Activated T-cell treated with anti-CD3 and anti-CD28 coated beads, Interleukin-2, amount 50 U/mL, for 48 hours (primary cell): ENCODE measurements at regions not wholly inside any gene's neighbourhood (a gene's known extent, or its start where the extent isn't known, plus 50 kb on each side); places are given as distances from the start of the nearest gene placed in this dataset.

Experiments
- DNase-seq, 2 experiments: peaks; one replicate each; pipeline ENCODE4 v3.0.0-alpha.2; 2020

DNA sequence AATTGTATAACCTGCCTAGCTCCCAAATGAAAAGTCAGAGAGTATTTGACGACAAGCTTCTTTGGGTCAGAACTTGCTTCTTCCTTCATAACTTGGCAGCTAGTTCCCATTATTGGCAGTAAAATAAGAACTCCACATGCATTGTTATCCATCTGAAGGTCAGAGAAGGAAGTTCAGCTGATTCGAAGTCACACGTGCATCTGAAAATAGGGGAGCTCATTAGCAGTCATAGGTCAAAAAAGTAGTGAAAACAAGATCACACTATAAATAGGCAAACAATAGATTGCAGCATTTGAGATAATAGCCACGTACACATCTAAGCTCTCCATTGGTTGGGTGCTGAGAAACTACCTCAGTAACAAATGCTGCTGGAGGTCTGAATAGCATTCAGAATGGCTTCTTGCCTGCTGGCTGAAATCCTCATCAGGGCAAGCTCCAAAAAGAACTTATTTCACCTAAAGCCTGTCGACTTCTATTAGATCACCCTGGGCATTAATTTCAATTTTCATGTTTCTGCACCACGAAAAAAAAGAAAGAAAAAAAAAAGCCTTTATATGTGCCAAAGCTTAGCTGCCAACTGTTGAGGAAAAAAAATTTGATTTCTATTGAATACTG lies 1492.9 kb upstream of the CELF4 start:
- no peak for DNase-seq

DNA sequence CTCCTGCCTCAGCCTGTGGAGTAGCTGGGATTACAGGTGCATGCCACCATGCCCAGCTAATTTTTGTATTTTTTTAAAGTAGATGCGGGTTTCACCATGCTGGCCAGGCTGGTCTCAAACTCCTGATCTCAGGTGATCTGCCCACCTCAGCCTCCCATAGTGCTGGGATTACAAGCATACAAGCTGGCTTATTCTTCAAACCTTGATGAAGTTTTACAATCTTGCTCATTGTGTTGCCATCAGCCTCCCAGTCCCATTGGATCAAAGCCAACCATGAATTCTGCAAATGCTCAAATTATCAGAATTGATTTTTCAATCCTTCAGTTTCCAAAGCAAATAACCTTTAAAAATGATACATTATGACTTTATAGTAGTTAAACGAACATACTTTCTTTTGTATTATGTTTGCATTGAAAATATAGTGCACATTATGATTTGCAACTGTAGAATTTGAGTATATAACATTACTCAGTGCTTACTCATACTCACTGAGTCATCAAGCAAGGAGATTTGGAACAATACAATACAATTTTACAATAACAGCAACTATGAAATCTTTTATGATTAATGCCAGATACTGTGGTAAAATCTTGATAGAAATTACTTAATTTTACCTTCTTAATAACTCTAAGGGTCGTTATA lies 1491.9 kb upstream of the CELF4 start:
- DNase-seq = no peak

DNA sequence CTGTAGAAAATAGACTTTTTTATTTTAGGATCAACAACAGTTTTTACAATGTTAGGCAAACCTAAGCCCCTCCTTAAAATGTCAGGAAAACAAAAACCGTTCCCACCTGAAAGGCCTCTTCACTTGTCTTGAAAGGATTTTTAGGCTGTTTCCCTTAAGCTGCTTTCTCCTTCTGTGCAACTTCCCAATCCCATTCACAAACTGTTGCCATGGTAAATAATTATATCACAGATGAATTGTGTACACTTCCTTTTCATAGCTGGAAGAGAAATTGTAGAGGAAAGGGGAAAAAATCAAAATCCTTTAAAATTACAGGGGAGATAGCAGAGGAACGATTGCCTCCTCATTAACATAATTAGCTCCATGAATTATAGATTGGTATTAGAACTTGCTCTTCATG lies 1488.0 kb upstream of the CELF4 start:
- no peak for DNase-seq

DNA sequence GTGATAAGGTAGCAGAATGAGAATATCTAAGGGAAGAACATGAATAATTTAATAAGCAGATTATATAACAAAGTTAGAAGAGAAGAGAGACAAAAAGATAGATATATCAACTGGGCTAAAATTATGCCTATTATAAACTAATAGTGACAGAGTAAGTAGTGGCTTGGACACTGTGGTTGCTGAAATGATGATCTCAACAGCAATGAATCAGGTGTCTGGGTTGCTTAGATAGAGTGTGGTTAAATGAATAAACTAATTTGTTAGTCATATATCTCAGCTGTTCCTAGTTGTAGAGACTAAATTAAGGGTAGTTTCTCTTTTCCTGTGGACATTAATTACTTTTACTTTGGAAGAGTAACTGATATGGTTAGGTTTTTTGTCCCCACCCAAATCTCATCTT lies 1485.4 kb upstream of the CELF4 start:
- no peak for DNase-seq

DNA sequence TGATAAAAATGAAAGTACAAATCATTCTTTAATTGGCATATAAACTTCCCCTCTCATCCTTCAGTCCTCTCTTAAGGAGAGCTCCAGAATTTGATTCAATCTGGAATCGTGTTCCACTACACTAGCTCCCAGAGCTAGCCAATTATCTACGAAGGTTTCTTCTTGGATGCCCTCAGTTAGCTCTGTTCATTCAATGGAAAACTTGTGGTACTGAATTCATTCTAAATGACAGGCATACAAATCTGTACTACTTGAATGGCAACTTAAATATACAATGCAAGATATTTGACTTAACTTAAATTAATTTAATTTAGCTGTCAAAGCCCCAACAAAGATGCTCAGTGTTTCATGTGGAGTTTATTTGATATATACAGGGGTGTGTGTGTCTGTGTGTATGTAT lies 1474.2 kb upstream of the CELF4 start:
- DNase-seq = no peak

DNA sequence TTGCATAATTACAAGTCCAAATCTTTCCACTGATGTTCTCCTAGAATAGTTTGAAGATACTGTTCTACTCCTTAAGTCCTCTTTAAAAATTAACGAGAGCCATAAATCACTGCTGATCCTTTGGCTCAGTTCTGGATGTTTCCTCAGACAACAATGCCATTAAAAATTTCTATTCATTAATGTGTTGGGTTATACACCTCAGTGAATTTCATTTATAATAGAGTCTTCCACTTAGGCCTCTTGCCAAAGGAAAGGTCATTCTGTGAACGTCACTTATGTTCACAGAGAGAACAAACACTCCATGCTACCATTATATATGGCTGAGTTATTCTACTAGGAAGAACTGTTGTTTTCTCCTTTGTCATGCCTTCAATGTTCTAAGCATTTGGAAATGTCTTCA lies 1472.3 kb upstream of the CELF4 start:
- no peak for DNase-seq

DNA sequence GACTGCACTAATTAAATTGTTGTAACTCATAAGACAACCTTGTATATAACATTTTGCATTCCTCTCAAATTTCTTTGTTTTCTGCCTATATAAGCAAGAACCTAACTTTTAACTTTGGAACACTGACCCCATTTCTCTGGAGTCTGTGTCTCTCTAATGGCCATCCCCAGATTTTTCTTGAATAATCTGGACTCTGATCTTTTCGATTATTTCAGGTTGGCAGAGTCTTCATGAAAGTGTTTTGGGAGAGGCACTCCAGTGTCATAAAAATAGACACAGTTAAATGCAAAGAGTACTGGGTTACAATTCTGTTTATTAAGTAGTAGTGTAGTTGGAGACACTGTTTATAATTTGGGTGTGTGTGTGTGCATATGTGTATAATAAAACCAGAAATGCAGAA lies 1467.7 kb upstream of the CELF4 start:
- DNase-seq = no peak

DNA sequence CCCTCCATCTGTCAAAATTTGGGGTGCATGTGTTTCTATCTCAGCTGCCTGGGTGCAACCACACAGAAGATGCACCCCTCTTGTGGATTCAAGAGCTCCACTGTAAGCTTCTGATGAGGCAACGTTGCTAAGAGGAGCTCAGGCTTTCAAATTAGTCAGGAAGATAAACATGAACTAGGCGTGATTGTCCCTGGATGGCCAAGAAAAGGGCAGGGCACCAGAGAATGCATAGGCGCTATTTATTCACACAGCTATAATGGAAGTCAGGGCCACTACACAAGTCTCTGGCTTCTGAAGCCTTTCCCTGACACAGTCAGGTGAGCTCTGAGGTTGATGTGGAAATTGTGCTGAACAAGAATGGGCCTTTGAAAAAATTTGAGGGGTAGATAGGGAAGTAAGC lies 1466.0 kb upstream of the CELF4 start:
- no peak for DNase-seq

DNA sequence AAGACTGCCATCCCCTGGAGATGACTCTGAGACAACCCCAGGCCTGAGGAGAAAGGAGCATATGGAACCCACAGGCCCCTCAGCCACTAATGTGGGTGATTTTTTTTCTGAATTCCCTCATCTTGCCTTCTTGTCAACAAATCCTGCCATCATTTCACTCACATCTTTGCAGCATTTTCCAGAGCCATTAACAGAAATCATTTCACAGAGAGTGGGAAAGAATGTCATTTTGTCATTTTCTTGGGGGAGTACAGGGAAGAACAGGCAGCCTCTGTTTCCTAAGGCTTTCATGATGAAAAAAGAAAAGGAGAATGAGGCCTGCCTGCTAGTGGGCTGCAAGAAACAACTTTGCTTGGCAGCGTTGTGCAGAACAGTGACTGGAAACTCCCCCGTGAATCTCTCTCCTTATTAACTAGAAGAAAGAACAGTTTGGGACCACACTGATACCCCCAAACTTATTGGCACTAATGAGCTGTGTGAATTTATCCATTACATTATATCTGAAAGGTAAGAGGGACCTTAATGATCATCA lies 1464.6 kb upstream of the CELF4 start:
- DNase-seq = no peak

DNA sequence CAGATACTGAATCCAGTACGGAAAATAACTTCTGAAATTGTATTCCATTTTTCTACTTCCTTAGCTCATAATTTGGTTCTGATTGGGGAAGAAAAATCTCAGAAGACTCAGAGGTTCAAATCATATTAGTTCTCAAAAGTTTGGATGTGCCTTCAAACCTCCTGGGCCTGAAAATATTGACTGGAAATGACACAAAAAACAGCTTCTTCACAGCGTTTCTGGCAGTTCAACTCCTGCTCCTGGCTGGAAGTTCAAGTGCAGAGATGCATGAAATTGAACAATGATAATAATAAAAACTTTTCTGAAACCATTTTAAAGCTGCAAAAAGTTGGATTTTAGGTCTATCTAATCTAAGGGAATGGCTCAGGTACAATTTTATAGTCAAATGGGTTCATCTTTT lies 1459.9 kb upstream of the CELF4 start:
- no peak for DNase-seq

DNA sequence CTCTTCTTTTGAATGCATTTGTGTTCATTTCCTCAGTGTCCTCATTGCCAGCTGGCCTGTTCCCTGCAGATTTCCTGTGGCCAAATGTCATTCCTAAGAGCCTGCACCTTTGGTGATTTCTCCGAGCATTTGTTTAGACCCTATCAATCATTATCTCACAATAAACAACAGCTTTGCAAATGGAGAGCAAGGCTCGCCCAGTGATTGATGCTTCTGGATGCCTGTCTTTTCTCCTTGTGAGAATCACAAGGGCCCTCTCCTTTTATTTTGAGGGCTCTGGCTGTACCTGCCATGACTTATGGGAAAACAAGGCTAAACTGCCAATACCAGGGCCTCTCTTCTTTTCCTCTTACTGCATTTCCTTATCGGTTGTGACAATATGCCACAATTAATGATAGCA lies 1454.4 kb upstream of the CELF4 start:
- no peak for DNase-seq

DNA sequence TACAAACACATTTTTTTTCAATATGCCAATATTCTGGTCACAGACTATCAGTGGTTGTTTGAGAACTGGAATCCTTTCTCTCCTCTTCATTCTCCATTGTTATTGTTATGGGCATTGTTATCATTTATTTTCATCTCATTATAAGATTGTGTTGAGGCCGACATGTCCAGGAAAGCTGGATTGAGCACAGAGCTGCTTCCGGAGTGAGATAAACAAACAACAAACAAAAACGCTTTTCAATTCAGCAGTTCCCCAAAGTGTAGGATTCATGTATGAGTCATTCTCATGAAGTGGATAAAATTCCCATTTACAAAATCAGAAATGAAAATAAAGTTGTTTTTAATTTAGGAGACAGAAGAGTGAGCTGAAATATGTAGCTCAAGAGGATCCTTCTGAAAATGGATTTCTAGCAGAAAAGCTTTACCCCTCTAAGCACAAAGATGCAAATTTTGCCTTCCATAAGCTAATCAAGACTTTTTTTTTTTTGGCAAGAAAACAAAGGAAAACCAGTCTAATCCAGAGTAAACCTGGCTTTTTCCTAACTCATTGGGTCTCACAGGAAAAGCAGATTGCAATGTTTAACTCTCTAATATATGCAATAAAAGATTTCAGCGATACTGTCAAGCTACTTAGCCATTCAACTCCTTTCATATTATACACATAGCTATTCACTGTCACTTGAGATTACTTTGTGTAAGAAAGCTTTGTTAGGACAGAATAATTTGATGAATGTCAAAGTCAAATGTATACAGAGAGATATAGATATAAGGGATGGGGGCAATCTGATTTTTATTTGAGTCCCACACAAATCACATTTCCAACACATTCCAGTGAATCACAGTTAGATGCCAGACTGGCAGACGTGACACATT lies 1441.7 kb upstream of the CELF4 start:
- DNase-seq = no peak

DNA sequence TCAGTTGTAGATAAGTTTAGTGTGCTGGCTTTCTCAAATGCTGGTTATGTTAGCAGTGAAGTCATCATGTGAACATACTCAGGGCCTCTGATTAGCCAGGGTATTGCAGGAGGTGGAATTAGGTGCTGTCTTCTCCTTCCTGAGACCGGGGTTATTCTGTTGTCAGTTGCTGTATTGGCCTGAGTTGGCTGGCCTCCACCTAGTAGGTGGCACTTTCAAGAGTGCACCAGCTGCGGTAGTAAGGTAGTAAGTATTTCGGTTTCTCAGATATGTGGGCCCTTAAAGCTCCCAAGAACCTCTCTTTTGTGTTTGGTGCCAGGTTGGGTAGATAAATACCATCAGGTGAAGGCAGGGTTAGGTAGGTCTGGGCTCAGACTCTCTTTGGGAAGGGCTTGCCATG lies 1430.5 kb upstream of the CELF4 start:
- DNase-seq = no peak

DNA sequence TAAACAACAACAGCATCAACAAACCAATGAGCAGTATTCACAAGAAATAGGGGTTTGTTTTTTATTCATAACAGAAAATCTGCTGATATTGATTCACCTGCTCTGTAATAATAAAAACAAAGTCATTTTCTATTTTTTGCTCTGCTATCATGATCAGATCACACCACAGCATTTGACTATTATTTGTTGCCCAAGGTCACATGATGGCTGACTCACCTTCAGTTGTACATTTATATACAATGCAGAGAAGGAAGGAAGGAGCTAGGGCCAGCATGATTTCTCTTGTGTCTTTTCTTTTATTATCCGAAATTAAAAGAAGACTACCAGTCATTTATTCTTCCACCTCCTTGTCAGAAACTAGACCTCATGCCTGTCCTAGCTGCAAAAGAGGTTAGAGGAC lies 1427.7 kb upstream of the CELF4 start:
- no peak for DNase-seq

DNA sequence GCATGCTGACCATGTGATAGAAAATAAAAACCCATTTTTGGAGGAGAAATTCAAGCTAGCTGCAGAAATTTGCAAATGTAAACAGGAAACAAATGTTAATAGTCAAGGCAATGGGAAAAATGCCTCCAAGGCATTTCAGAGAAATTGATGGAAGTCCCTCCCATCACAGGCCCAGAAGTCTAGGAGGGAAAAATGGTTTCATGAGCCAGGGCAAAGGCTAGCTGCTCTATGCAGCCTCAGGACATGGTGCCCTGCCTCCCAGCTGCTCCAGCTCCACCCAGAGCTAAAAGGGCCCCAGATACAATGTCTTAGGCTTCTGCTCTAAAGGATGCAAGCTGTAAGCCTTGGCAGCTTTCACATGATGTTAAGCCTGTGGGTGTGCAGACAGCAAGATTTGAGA lies 1419.4 kb upstream of the CELF4 start:
- no peak for DNase-seq

DNA sequence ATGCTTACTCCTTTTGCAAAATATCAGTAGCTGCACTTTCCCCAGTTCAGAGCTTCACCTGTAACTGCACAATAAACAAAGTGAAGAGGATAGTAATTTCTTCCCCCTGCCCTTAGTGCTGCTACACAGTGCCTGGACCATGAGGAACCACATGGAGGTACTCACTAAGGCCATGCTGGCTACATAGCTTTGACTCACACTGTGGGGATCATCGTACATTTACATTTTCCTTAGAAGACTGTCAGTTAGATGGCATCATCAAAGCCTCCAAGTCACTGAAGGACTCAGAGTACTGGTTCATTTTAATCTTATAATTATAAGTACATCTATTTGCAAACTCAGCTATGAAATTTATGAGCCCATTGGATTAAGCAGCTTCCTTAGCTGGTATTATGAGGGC lies 1416.5 kb upstream of the CELF4 start:
- DNase-seq = no peak

DNA sequence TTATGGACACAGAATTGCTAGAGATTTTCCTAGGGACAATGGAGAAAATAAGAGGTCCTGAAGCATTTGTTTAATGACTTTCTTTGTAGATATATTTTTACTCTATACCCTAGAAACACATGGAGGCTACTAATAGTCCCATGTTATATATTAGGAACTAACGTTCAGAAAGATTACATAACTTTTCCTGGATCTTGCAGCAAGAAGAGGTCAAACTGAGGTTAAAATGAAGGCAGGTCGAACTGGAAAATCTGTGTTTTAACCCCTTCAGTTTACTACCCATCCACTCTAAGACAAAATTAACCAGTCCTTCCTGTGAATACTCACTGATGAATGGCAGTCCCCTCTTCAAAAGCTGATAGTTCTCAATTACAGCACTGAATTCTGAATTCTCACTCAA lies 1415.8 kb upstream of the CELF4 start:
- no peak for DNase-seq

DNA sequence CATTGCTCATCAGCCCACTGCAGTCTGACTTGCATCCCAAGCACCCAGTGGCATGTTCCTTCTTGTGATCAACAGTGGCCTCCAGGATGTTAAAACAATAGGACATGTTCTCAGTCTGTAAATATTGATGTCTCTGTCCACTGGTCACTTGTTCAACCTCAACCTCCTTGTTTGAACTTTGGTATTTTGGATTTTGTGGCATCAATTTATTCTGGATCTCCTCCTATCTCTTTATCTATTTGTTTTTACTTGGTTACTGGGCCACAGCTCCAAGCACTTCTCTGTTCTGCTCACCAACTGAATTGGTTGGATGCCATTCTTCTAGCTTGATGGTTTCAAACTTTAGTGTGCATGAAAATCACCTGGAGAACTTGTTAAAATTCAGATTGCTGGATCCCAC lies 1414.8 kb upstream of the CELF4 start:
- no peak for DNase-seq

DNA sequence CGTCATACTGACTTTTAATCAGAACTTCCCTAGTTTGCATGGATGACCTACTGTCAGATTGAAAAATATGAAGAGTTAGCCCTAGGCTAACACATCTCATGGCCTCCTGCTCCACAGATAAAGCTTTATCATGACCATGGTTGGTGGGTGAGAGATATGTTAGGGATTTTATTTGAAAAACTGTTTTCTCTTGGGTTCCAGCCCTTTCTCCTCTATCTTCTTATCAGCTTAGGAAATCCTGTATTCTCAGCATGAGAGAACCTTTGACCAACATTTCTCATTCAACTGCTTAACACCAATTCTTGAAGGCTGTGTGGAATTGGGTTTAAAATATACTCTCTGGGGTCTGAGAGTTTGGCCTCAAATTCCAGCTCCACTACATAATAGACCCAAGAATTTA lies 1407.0 kb upstream of the CELF4 start:
- DNase-seq = no peak

DNA sequence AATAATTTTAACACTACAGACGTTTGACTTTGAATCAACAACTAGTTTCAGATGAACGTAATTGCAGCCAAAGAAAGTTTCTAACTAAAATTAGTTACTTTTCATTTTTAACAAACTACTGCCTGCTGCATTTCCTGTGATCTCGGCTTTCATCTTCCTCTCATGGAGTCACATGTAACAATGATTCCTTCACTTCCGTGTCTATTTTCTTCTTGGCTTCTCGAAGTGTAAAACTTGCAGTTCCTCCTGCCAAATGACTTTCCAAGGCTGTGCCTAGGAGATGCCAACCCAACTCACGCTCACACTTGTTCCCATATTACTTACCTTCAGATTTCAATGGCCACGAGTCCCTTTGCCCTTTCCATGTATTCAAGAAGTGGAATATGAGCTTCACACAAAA lies 1406.3 kb upstream of the CELF4 start:
- DNase-seq = no peak

DNA sequence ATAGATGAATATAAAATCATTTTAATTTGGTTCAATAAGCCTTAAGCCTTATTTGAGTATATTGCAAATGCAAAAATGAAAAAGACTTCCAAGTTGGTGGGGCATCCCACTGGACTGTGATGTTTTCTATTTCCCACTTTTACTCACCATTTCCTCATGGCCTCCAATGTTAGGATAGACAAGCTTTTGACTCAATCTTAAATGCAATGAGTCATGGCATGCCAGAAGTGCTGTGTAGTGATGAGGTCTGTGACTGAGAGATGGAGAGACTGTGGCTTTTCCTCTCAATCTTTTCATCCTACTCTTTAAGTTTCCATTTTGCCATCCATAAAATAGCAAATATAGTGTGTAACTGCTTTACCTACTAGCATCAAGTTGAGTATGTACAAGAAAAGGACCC lies 1401.2 kb upstream of the CELF4 start:
- no peak for DNase-seq

DNA sequence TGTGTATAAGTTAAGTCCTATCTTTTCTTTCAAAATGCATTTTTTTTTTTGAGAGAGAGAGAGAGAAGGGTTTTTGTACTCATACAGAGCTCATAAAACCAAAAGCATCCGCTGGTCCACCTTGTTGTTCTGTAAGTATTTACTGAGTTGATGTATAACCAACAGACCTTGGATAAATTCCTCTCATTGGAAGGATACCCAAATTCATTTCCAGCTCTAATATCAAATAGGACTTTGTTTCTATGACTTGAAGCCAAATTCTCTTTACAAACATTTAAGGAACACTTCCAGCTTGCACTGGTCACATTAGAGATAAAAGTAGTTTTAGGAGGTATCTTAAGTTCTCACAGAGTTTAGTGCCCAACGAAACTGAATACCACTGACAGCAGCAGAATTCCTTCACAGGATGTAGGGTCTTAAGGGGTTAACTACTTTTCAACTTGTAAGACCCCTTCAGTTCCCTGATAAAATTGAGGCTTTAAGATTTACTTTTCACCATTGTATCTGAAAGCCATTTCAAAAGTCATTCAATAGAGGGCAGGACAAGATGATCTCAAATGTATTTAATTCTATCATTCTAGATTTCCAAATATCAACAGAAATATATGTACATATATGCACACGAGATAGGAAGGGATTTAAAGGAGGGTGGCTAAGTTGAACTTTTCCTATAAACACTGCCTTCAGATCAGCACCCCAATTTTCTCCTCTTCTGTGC lies 1398.5 kb upstream of the CELF4 start:
- no peak for DNase-seq

DNA sequence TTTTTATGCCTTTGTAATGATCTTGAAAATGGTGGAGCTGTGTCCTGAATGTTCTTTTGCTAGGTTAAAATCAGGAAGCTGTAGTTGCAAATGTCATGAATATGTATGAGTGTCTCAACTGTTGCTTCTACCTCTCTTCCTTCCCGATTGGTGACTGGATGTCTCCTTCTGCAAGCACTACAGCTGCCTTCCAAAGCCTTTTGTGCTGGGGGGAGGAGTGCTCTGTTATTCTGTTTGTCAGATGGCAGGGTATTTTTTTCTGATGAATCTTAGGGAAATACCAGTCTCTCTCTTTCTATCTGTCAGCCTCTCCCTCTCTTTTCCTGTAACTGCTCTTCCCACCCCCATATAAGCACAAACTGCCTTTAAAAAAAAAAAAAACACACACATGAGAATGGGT lies 1396.3 kb upstream of the CELF4 start:
- DNase-seq = no peak
